ENCODE measurements at regions not wholly inside any gene's neighbourhood (a gene's known extent, or its start where the extent isn't known, plus 50 kb on each side); places are given as distances from the start of the nearest gene placed in this dataset.
A peak's percentile ranks its signal among the peaks of the same experiment; 100 is the strongest.

- no peaks in the 10 kb centered on the region for H4K20me1 ChIP-seq (ENCODE audit: control insufficient read depth, extremely low read depth, insufficient read depth, low read length)
- no peaks in the 10 kb centered on the region for H3K79me2 ChIP-seq (ENCODE audit: control insufficient read depth, insufficient read depth, low read length)
- no peak for TF ChIP-seq EZH2 (IDR thresholded peaks at IDR 0.05; ENCODE audit: low read length, missing control alignments)
- TF ChIP-seq CTCF (conservative IDR thresholded peaks at IDR 0.05 in 1 of 2, IDR thresholded peaks at IDR 0.05 in 1 of 2; ENCODE audit: low read depth in 1 of 2, low read length in 2 of 2) = no peak
- no peak overlapping the region for H3K4me3 ChIP-seq (replicated peaks in 1 of 4; ENCODE audit: control extremely low read depth in 1 of 4, insufficient read depth in 1 of 4, low read depth in 3 of 4, low read length in 4 of 4)
- H3K9ac ChIP-seq (ENCODE audit: insufficient read depth, low read length) = no peak overlapping the region
- H3K4me2 ChIP-seq (ENCODE audit: extremely low read depth, insufficient read depth, low read length) = no peak overlapping the region
- no peaks in the 10 kb centered on the region for H3K9me3 ChIP-seq (ENCODE audit: control insufficient read depth, insufficient read depth, low read depth, low read length)
- no peak overlapping the region for H2AFZ ChIP-seq (ENCODE audit: low read length)
- H3K27ac ChIP-seq (ENCODE audit: insufficient read depth, low read length) = no peak overlapping the region
- H3K36me3 ChIP-seq (ENCODE audit: control insufficient read depth, insufficient read depth, low read length) = no peaks in the 10 kb centered on the region
- peaks cover 9% of the 10 kb centered on the region for H3K4me1 ChIP-seq (ENCODE audit: control insufficient read depth, extremely low read depth, insufficient read depth, low read length)
- no peaks in the 10 kb centered on the region for H3K27me3 ChIP-seq (ENCODE audit: control insufficient read depth, insufficient read depth, low read length)
- no peak for DNase-seq (ENCODE audit: low read depth in 2 of 2)
Measured at GRCh38 chr2:226581004-226581403, 218.6 kb downstream of the IRS1 start.

- Histone ChIP-seq H3K36me3 (ENCODE audit: control insufficient read depth, insufficient read depth, low read length) (no peaks in the 10 kb centered on the region), H3K4me2 (ENCODE audit: extremely low read depth, insufficient read depth, low read length) (no peak overlapping the region), H4K20me1 (ENCODE audit: control insufficient read depth, extremely low read depth, insufficient read depth, low read length) (no peaks in the 10 kb centered on the region), H3K27me3 (ENCODE audit: control insufficient read depth, insufficient read depth, low read length) (no peaks in the 10 kb centered on the region), H2AFZ (ENCODE audit: low read length) (no peak overlapping the region), H3K4me1 (ENCODE audit: control insufficient read depth, extremely low read depth, insufficient read depth, low read length) (peaks cover 9% of the 10 kb centered on the region), H3K9me3 (ENCODE audit: control insufficient read depth, insufficient read depth, low read depth, low read length) (no peaks in the 10 kb centered on the region), H3K79me2 (ENCODE audit: control insufficient read depth, insufficient read depth, low read length) (no peaks in the 10 kb centered on the region), H3K27ac (ENCODE audit: insufficient read depth, low read length) (no peak overlapping the region), H3K9ac (ENCODE audit: insufficient read depth, low read length) (no peak overlapping the region), H3K4me3 (replicated peaks in 1 of 4; ENCODE audit: control extremely low read depth in 1 of 4, insufficient read depth in 1 of 4, low read depth in 3 of 4, low read length in 4 of 4) (no peak overlapping the region)
- peak in 1 of 2 donors; percentile 45 for DNase-seq (ENCODE audit: low read depth in 2 of 2)
- TF ChIP-seq CTCF (conservative IDR thresholded peaks at IDR 0.05 in 1 of 2, IDR thresholded peaks at IDR 0.05 in 1 of 2; ENCODE audit: low read depth in 1 of 2, low read length in 2 of 2) (no peak), EZH2 (IDR thresholded peaks at IDR 0.05; ENCODE audit: low read length, missing control alignments) (no peak)
Measured at GRCh38 chr2:226580403-226580802, 219.2 kb downstream of the IRS1 start.

- H3K9me3 ChIP-seq (ENCODE audit: control insufficient read depth, insufficient read depth, low read depth, low read length) = no peaks in the 10 kb centered on the region
- H3K79me2 ChIP-seq (ENCODE audit: control insufficient read depth, insufficient read depth, low read length) = no peaks in the 10 kb centered on the region
- no peak overlapping the region for H3K27ac ChIP-seq (ENCODE audit: insufficient read depth, low read length)
- no peak overlapping the region for H3K4me3 ChIP-seq (replicated peaks in 1 of 4; ENCODE audit: control extremely low read depth in 1 of 4, insufficient read depth in 1 of 4, low read depth in 3 of 4, low read length in 4 of 4)
- no peaks in the 10 kb centered on the region for H4K20me1 ChIP-seq (ENCODE audit: control insufficient read depth, extremely low read depth, insufficient read depth, low read length)
- no peaks in the 10 kb centered on the region for H3K27me3 ChIP-seq (ENCODE audit: control insufficient read depth, insufficient read depth, low read length)
- no peak overlapping the region for H3K9ac ChIP-seq (ENCODE audit: insufficient read depth, low read length)
- H3K36me3 ChIP-seq (ENCODE audit: control insufficient read depth, insufficient read depth, low read length) = no peaks in the 10 kb centered on the region
- TF ChIP-seq CTCF (conservative IDR thresholded peaks at IDR 0.05 in 1 of 2, IDR thresholded peaks at IDR 0.05 in 1 of 2; ENCODE audit: low read depth in 1 of 2, low read length in 2 of 2) (no peak), EZH2 (IDR thresholded peaks at IDR 0.05; ENCODE audit: low read length, missing control alignments) (no peak)
- no peak for DNase-seq (ENCODE audit: low read depth in 2 of 2)
- no peak overlapping the region for H2AFZ ChIP-seq (ENCODE audit: low read length)
- peaks cover 9% of the 10 kb centered on the region for H3K4me1 ChIP-seq (ENCODE audit: control insufficient read depth, extremely low read depth, insufficient read depth, low read length)
- H3K4me2 ChIP-seq (ENCODE audit: extremely low read depth, insufficient read depth, low read length) = no peak overlapping the region
Measured at GRCh38 chr2:226579519-226579918, 220.1 kb downstream of the IRS1 start.
